ENCODE measurements at regions not wholly inside any gene's neighbourhood (a gene's known extent, or its start where the extent isn't known, plus 50 kb on each side); places are given as distances from the start of the nearest gene placed in this dataset.

DNA sequence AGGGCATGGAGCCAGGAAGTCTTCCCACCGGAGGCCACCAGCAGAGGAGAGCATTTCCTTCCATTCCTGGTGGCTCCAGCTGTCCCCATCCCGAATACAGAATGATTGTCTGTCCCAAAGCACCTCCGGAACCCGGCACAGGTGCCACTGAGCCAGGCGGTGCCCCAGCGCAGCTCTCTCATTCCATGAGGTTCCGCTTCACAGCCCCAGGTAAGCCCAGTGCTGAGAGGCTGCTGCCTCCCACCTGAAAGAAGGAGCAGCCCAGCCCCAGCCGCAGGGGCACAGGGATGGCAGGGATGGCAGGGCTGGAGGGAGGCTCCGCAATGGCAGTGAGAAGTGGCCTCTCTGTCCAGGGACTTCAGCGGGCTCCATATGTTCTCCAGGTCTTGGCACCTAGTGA is 162.1 kb upstream of the TCERG1L start:
- Mint-ChIP-seq H3K27ac (no peak overlapping the region), H3K27me3 (no peaks in the 10 kb centered on the region), H3K4me3 (no peak overlapping the region), H3K9me3 (no peaks in the 10 kb centered on the region), H3K4me1 (ENCODE audit: low read depth) (no peaks in the 10 kb centered on the region), H3K36me3 (ENCODE audit: low read depth) (no peaks in the 10 kb centered on the region)
- intact Hi-C loops (cut with micrococcal nuclease), result no loop called here

DNA sequence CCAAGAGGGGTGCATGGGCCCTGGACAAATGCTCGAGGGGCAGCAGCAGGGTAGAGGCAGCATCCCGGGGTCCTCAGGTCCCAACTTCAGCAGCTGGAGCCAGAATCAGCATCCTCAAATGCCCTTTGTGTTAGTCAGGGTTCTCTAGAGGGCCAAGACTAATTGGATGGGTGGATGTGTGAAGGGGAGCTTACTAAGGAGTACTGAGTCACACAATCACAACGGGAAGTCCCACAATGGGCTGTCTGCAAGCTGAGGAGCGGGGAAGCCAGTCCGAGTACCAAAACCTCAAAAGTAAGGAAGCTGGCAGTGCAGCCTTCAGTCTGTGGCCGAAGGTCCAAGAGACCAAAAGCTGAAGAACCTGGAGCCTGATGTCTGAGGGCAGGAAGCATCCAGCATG is 162.9 kb upstream of the TCERG1L start:
- Mint-ChIP-seq H3K4me1 (ENCODE audit: low read depth) (no peaks in the 10 kb centered on the region), H3K27ac (no peak overlapping the region)

DNA sequence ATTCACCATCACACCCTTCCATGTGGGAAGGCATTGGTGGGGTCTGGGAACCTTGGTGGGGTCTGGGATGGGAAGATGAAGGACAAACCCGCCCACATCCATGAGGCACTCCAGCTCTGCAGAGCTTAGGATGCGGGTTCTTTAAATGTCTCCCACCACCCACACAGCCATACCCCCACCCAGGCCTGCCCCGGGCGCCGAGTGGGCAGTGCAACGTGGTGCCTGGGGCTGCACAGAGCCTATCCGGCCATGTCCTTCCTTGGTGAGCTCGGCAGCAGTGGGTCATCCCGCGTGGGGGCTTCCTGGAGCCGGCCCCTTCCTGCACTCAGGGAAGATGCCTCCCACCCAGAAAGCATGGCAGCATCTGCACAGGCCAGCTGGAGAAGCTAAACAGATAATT is 163.5 kb upstream of the TCERG1L start:
- Mint-ChIP-seq H3K4me3 (no peak overlapping the region), H3K4me1 (ENCODE audit: low read depth) (no peaks in the 10 kb centered on the region), H3K27ac (no peak overlapping the region), H3K27me3 (no peaks in the 10 kb centered on the region), H3K36me3 (ENCODE audit: low read depth) (no peaks in the 10 kb centered on the region), H3K9me3 (no peaks in the 10 kb centered on the region)
- intact Hi-C loops (cut with micrococcal nuclease), result no loop called here

More for the DNA sequence above, 162.9 kb upstream of the TCERG1L start:
- no peaks in the 10 kb centered on the region for H3K27me3 Mint-ChIP-seq
- no peak overlapping the region for H3K4me3 Mint-ChIP-seq
- H3K36me3 Mint-ChIP-seq (ENCODE audit: low read depth), result no peaks in the 10 kb centered on the region
- H3K9me3 Mint-ChIP-seq, result no peaks in the 10 kb centered on the region
- intact Hi-C loops (cut with micrococcal nuclease), result no loop called here

DNA sequence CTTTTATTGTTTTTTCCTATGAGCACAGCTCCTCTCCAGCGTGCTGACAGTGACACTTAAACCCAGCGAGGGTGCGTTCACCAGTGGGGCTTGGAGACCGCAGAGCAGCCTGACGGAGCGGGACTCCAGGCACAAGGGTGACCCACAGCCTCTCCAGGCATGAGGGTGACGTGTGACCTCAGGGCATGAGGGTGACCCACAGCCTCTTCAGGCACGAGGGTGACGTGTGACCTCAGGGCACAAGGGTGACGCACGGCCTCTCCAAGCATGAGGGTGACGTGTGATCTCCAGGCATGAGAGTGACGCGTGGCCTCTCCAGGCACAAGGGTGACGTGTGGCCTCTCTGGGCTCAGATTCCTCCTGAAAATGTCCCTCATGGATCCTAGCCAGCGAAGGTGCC is 164.3 kb upstream of the TCERG1L start:
- H3K36me3 Mint-ChIP-seq (ENCODE audit: low read depth), result no peaks in the 10 kb centered on the region
- H3K9me3 Mint-ChIP-seq, result no peaks in the 10 kb centered on the region
- H3K4me3 Mint-ChIP-seq, result no peak overlapping the region
- intact Hi-C loops (cut with micrococcal nuclease), result no loop called here
- no peaks in the 10 kb centered on the region for H3K27me3 Mint-ChIP-seq
- H3K27ac Mint-ChIP-seq, result no peak overlapping the region
- no peaks in the 10 kb centered on the region for H3K4me1 Mint-ChIP-seq (ENCODE audit: low read depth)

DNA sequence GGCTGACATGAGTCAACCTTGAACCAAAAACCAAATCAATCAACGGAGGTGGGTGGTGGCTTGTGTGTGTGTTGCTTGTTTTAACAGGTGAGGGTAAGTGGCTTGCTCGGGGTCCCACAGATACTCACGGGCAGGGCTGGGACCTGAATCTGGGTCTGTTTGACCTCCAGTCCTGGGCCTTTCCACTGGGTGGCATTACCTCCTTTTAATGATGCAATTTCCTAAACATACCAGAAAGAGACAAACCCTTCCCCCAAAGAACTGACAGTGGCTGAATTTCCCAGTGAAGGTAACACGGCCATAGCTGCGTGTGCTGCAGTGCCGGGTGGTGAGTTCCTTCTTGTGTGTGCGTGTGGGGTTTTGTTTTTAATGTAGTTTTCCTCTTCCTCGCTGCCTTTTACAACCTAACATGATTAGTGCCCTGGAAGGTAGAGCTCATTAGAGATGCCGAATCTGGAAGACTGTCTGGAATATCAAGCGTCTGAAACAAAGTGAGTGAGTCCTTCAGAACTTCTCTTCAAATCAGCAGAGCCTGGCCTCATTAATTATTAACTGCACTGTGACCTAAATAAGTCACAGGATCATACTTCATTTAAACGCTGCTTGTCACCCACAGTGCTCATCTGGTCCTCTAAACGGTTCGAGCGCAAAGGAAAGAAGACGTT is 166.1 kb upstream of the TCERG1L start:
- Mint-ChIP-seq H3K9me3 (peaks cover under 1% of the 10 kb centered on the region), H3K4me3 (no peak overlapping the region), H3K27me3 (no peaks in the 10 kb centered on the region), H3K36me3 (ENCODE audit: low read depth) (no peaks in the 10 kb centered on the region), H3K4me1 (ENCODE audit: low read depth) (no peaks in the 10 kb centered on the region), H3K27ac (no peak overlapping the region)
- intact Hi-C loops (cut with micrococcal nuclease), result no loop called here

DNA sequence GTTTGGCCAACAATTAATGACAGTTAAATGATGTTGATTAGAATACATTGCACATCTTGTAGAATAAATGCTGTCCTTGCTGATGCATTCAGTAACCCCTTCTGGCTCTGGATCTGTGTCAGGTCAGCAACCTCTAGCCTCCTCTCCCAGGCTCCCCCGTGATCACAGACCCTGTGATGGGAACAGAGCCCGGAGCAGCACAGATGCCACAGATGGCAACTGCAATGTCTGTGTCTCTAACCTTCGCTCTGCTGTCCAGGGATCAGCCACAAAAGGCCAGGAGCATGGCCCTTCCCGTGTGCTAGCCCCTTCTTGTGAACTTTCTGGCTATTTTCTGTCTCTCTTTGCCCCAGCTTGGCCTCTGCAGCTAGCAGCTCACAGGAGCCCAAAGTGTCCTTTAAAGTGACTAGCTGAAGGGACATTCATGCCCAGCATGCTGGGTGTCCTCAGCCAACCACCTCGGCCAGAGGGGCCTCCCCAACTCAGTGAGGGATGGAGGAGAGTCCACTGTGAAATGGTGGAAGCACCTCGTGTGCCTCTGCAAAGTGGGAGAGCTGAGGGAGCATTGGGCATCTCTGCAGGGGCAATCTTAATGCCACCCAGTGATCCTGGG is 167.0 kb upstream of the TCERG1L start:
- Mint-ChIP-seq H3K36me3 (ENCODE audit: low read depth) (no peaks in the 10 kb centered on the region), H3K4me3 (no peak overlapping the region), H3K4me1 (ENCODE audit: low read depth) (no peaks in the 10 kb centered on the region), H3K9me3 (peaks cover 10% of the 10 kb centered on the region), H3K27ac (no peak overlapping the region), H3K27me3 (no peaks in the 10 kb centered on the region)
- intact Hi-C loops (cut with micrococcal nuclease), result no loop called here

DNA sequence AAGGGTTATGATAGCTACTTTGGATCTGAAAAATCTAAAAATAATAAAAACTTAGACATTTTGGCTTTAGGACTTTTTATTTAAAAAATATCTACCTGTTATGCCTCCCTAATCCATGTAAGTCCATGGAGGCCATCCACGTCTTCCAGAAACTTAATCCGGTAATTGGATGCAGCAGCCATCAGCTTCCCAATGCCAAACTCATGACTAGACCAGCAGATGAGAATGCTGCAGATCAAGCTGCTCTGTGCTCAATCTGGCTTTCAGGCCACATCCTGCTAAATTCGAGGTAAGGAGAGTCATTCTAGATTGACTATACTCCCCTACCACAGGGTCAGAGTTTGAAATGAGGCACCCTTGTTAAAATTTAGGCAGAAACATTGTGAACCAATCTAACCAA is 168.5 kb upstream of the TCERG1L start:
- intact Hi-C loops (cut with micrococcal nuclease), result no loop called here
- Mint-ChIP-seq H3K36me3 (ENCODE audit: low read depth) (no peaks in the 10 kb centered on the region), H3K4me1 (ENCODE audit: low read depth) (no peaks in the 10 kb centered on the region), H3K27me3 (no peaks in the 10 kb centered on the region), H3K4me3 (no peak overlapping the region), H3K27ac (no peak overlapping the region), H3K9me3 (peaks cover 16% of the 10 kb centered on the region)

DNA sequence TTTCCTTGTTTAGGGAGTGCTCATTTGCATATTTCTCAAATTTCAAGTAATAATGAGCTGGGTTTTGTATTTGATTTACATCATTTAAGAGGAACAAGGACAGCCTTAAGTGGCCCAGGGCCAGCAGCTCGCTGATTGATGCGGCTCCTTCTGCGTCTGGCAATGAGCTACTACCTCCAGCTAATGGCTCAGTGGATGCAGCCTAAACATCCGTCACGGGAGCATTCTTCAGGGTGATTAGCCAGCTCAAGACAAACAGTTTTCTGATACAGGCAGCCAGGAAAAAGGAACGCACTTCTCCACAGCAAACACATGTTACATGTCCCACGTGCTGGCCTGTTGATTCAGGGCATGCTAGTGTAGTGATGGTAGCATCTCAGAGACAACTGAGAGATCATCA is 169.3 kb upstream of the TCERG1L start:
- H3K27ac Mint-ChIP-seq, result no peak overlapping the region
- H3K9me3 Mint-ChIP-seq, result peaks cover 16% of the 10 kb centered on the region
- H3K4me3 Mint-ChIP-seq, result no peak overlapping the region
- H3K4me1 Mint-ChIP-seq (ENCODE audit: low read depth), result no peaks in the 10 kb centered on the region
- H3K27me3 Mint-ChIP-seq, result no peaks in the 10 kb centered on the region
- intact Hi-C loops (cut with micrococcal nuclease), result no loop called here
- no peaks in the 10 kb centered on the region for H3K36me3 Mint-ChIP-seq (ENCODE audit: low read depth)

DNA sequence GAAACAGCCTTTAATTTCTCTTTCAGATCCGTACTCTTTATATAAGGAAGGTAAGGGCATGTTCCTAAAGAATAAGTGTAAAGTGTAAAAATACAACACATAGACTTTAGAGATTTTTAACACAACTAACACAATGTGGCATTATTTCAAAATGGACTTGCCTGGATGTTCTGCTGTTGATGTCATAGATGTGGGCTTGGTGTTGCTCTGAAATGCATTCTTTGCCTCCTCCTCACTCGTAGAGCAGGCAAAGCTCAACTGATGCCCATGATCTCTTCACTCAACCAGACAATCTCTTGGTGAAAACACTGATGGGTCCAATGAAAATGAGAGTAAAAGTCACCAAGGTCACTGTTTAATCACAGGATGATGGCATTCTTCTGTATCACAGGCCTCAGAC is 174.2 kb upstream of the TCERG1L start:
- no peaks in the 10 kb centered on the region for H3K36me3 Mint-ChIP-seq (ENCODE audit: low read depth)
- H3K4me3 Mint-ChIP-seq, result no peak overlapping the region
- peaks cover 22% of the 10 kb centered on the region for H3K9me3 Mint-ChIP-seq
- intact Hi-C loops (cut with micrococcal nuclease), result no loop called here
- H3K4me1 Mint-ChIP-seq (ENCODE audit: low read depth), result no peaks in the 10 kb centered on the region
- no peak overlapping the region for H3K27ac Mint-ChIP-seq
- no peaks in the 10 kb centered on the region for H3K27me3 Mint-ChIP-seq

DNA sequence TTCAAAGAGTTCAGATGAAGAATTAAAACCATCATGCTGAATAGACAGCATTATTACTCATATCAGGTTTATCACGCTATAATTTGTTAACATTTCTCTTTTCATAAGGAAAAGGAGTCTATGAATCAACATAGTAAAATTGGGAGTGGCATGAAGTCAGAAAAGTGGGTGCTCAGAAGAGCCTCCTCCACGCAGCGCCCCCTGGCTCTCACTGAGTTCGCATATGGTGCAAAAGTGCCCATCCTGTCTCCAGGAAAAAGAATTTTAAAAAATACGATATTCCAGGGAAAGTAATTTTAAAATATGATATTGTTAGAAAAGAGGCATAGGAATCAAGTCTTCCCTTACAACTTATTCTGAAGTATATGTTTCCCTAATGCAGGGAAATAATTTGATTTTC is 176.3 kb upstream of the TCERG1L start:
- Mint-ChIP-seq H3K36me3 (ENCODE audit: low read depth) (no peaks in the 10 kb centered on the region), H3K27ac (no peak overlapping the region), H3K27me3 (no peaks in the 10 kb centered on the region), H3K9me3 (peaks cover 19% of the 10 kb centered on the region), H3K4me3 (no peak overlapping the region), H3K4me1 (ENCODE audit: low read depth) (no peaks in the 10 kb centered on the region)
- intact Hi-C loops (cut with micrococcal nuclease), result no loop called here

DNA sequence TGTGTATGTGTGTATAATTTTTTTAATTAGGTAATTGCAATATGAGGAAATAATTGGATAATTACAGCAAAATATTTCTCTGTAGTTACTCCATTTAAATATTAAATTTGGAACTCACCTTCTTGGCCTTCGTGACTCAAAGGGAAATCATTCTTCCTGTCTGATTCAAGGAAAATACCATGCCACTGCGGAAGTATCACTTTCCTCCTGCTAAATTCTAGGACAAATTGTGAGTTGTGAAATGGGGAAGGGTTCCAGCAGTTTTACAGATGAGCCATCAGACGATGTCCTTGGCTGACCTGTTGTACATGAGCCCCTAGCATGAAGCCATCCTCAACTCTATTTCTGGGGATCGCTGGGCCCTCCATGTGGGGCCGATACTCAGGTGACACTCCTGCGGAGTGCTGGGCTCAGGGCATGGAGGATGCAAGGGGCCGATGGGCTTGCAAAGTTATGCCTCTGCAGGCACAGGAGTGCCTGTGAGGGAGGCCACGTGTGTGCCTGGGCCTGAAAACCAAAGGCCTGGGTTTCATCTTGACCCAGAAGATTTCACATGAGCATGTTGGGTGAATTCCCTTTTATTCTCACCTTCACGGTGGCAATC is 179.6 kb upstream of the TCERG1L start:
- Mint-ChIP-seq H3K27ac (no peak overlapping the region), H3K9me3 (peaks cover 6% of the 10 kb centered on the region)
- intact Hi-C loops (cut with micrococcal nuclease), result no loop called here

DNA sequence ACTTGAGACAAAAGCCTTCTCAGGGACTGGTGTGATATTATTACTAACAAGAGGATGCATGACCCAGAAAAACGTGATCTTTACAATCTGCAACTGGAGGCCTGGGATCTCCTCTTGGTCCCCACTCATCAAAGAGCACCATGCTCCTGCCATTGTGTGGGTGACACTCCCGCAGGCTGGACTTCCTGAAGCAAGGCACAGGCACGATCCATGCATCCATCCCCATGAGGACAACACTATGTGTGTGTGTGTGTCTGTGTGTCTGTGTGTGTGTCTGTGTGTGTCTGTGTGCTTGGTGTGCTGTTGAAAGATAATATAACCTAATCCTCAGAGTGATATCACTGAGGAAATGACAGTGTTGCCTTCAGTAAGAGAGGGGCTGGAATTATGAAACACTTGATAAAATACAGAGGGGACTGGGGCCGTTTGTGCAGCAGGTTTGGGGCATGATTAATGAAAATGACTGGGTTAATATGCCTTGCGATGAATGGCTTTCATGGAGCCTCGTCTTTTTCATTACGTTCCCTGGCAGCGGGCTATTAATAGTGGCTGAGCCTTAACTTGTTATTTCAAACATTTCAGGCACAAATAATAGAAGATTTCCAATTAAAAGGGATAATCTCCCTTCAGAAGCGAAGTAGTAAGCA is 180.8 kb upstream of the TCERG1L start:
- H3K36me3 Mint-ChIP-seq (ENCODE audit: low read depth), result no peaks in the 10 kb centered on the region
- H3K4me3 Mint-ChIP-seq, result no peak overlapping the region
- H3K9me3 Mint-ChIP-seq, result peaks cover 4% of the 10 kb centered on the region
- no peaks in the 10 kb centered on the region for H3K4me1 Mint-ChIP-seq (ENCODE audit: low read depth)
- intact Hi-C loops (cut with micrococcal nuclease), result no loop called here
- no peaks in the 10 kb centered on the region for H3K27me3 Mint-ChIP-seq
- H3K27ac Mint-ChIP-seq, result no peak overlapping the region

More for the DNA sequence above, 179.6 kb upstream of the TCERG1L start:
- Mint-ChIP-seq H3K27me3 (no peaks in the 10 kb centered on the region), H3K36me3 (ENCODE audit: low read depth) (no peaks in the 10 kb centered on the region), H3K4me3 (no peak overlapping the region), H3K4me1 (ENCODE audit: low read depth) (no peaks in the 10 kb centered on the region)

DNA sequence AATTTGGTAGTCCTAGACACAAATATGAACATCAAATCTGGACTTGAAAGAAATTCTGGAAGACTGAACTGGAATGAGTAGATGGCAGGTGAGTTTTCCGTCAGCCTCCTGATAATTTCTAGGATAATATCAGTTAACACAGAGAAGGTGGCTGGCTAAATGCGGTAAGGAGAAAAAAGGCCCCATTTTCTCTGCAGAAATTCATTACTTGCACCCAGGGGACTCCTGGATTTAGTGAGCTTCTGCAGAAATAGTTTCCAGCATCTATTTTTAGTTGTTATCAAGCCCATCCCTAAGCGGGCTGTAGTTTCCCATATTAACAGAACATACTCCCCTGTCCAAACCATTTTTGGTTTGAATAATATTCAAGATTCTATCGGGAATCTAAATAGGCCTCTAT is 181.9 kb upstream of the TCERG1L start:
- intact Hi-C loops (cut with micrococcal nuclease), result no loop called here
- no peaks in the 10 kb centered on the region for H3K27me3 Mint-ChIP-seq
- no peaks in the 10 kb centered on the region for H3K36me3 Mint-ChIP-seq (ENCODE audit: low read depth)
- H3K27ac Mint-ChIP-seq, result no peak overlapping the region
- H3K4me3 Mint-ChIP-seq, result no peak overlapping the region
- no peaks in the 10 kb centered on the region for H3K9me3 Mint-ChIP-seq
- H3K4me1 Mint-ChIP-seq (ENCODE audit: low read depth), result no peaks in the 10 kb centered on the region

DNA sequence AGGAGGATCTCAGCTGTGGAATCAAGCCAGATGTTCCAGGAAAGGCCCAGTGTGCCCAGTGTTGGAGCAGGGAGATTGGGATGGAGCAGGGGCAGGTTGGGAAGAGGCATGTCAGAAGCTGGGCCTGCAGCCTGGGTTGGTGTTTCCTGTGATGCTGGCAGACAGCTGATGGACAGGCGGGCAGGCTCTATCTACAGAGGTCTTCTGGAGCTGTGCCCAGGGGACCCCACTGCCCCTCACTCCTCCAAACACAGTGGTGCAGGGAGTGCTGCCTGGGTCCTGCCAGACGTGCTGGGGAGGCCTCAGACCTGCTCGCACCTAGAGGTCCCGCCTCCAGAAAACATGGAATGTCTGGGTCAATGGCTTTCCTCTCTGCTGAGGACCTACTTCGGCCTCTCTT is 182.9 kb upstream of the TCERG1L start:
- Mint-ChIP-seq H3K27me3 (no peaks in the 10 kb centered on the region), H3K36me3 (ENCODE audit: low read depth) (no peaks in the 10 kb centered on the region), H3K4me1 (ENCODE audit: low read depth) (no peaks in the 10 kb centered on the region), H3K9me3 (no peaks in the 10 kb centered on the region), H3K27ac (no peak overlapping the region), H3K4me3 (no peak overlapping the region)
- intact Hi-C loops (cut with micrococcal nuclease), result no loop called here

Data from dendritic cell treated with granulocyte-macrophage colony-stimulating factor and Interleukin-4, amounts not matched to agents 40 ng/mL and 50 ng/mL, for 4 days (primary cell).